Right renal cortex interstitium (tissue), 3 donors: ENCODE measurements at regions not wholly inside any gene's neighbourhood (a gene's known extent, or its start where the extent isn't known, plus 50 kb on each side); places are given as distances from the start of the nearest gene placed in this dataset.

Experiments used
- DNase-seq, 3 donors: peaks; one replicate each; pipeline ENCODE4 v3.0.0-alpha.2; 2013; ENCODE audit warnings: low read depth in 3 of 3, low spot score in 2 of 3

GRCh38 chr14:38777401-38777800 lies 325.6 kb downstream of the SEC23A start:
- DNase-seq, result no peak

DNA sequence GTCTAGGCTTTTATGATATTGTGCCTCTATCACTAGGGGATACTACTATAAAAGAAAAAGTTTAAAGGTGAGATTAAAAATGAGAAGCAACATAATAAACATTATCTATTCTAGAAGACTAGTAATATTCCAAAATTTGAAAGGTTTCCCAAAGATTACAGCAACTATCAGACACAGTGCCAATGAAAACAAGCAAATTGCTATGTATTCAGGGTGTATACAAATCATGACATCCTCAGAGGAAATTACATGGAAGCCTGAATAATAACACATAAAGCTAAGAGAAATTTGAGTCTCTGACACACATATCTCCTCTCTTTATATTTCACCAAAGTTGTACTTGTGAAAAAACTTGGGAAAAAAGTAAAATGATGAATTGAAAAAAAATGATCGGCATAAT lies 327.0 kb downstream of the SEC23A start:
- DNase-seq, result no peak

DNA sequence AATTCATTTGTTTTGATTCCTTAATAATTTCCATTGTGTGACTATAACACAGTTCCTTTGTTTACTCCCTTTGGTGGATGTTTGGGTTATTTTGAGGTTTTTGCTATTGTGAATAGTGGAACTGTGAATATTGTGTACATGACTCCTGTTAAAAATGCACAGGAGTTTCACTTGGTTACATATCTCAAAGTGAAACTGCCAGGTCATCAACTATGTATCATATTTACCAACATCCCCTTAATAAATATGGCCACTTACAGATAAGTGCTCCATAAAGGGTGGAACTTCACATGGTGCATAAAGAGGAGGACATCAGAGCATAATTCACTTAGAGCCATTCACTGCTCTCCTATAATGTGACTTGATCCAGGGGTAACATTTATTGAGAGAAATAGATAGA lies 328.9 kb downstream of the SEC23A start:
- DNase-seq, result no peak

GRCh38 chr14:38770251-38770650 lies 332.8 kb downstream of the SEC23A start:
- DNase-seq, result no peak

GRCh38 chr14:38762845-38763244 lies 340.2 kb downstream of the SEC23A start:
- no peak for DNase-seq

DNA sequence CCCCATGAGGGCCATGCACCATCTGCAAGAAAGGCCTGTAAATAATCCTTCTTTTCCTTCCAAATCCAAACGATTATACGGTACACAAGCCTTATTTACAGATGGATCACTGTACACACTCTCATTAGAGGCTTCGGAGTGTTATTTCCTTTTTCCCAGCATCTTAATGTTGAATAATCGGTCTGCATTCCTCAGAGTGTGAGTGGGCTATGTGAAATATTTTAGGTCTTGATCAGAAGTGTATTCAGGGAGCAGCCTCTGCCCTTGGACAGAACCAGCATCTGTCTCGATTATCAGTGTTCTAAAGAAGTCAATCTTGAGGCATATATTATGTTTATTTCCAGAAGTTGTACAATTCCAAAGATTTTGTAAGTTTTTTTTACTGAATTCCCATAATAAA lies 340.6 kb downstream of the SEC23A start:
- no peak for DNase-seq

GRCh38 chr14:38761033-38761432 lies 342.0 kb downstream of the SEC23A start:
- DNase-seq, result no peak

- no peak for DNase-seq
Observed at GRCh38 chr14:38758661-38759060, 344.4 kb downstream of the SEC23A start.

DNA sequence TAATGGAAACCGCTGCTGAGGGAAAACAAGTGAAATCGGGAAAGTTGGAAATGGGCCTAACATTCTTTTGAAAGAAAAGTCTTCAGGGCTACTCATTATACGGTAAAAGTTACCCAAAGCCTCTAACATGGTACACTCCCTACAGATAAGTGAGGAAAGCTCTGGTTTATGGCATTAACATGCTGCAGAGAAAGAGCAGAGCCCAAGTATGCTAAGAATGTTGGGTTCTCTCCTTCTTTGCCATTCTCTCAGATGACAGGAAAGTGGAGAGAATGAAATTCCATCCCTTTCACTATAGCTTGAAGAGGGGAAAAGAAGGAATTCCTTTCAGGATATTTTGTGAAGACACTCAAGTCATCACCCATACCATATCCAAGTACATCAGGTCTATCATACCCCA lies 348.0 kb downstream of the SEC23A start:
- no peak for DNase-seq

GRCh38 chr14:38752750-38753149 lies 350.3 kb downstream of the SEC23A start:
- no peak for DNase-seq

GRCh38 chr14:38752341-38752740 lies 350.7 kb downstream of the SEC23A start:
- DNase-seq, result no peak

- no peak for DNase-seq
Observed at GRCh38 chr14:38751459-38751858, 351.6 kb downstream of the SEC23A start.

DNA sequence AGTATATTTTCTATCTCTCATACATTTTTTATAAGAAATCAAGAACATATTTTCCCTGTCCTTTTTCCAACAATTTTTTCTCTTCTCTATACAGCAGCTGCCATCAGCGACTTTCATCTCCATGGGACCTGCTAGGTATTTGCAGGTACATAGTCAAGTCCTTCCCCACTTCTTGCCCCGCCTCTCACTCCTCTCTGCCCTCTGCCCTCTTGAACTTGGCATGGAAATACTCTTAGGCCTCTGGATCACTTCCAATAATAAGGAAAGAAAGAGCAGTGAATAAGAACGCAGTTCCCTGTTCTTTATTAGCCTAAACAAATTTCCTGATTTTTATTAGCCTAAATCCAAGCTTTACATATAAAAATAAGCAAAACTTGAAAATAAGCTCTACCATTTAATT lies 353.1 kb downstream of the SEC23A start:
- no peak for DNase-seq

- DNase-seq, result no peak
Observed at GRCh38 chr14:38745861-38746260, 357.2 kb downstream of the SEC23A start.

- no peak for DNase-seq
Observed at GRCh38 chr14:38743966-38744584, 359.0 kb downstream of the SEC23A start.

- DNase-seq, result no peak
Observed at GRCh38 chr14:38737686-38738407, 365.2 kb downstream of the SEC23A start.

DNA sequence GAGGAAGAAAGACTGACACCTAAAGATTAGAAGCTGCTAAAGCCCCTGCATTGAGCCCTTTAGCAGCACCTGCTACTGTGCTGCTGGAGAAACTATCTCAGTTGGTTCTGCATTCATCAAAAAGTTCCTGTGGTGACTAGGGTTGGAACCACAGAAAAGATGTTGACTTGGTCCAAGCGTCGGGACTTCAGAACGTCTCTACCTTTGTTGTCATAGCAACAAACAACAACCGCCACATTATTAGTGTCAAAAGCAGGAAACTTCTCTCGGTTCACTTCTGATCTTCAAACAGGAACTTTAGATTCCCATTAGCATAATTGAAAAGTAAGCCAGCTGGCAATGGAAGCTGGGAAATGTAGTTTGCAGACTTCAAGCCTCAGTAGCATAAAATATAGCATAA lies 368.0 kb downstream of the SEC23A start:
- no peak for DNase-seq

DNA sequence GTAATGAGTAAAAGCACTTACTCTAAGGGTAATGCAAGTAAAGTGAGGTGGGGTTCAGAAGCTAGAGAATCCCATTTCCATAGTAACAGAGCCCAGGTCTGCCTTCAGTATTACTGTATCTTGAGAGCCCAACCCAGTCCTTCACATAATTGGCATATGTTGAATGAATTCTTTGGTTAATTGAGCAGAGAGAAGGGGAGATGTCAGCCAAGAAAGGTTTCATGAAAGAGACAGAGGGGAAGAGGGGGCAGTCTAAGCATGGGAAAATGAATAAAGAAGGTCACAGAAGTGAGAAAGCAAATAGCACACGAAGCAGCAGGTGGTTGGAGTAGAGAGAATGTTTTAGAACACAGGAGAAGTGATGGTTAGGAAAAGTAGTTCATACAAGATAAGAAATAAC lies 371.1 kb downstream of the SEC23A start:
- DNase-seq, result no peak

- DNase-seq, result no peak
Observed at GRCh38 chr14:38730420-38730819, 372.6 kb downstream of the SEC23A start.

- DNase-seq, result no peak
Observed at GRCh38 chr14:38727731-38728130, 375.3 kb downstream of the SEC23A start.

- DNase-seq, result no peak
Observed at GRCh38 chr14:38724621-38725020, 378.4 kb downstream of the SEC23A start.

- DNase-seq, result no peak
Observed at GRCh38 chr14:38723959-38724358, 379.1 kb downstream of the SEC23A start.

GRCh38 chr14:38723277-38723676 lies 379.8 kb downstream of the SEC23A start:
- DNase-seq, result no peak
